Amniotic stem cell (primary cell): ENCODE measurements at regions not wholly inside any gene's neighbourhood (a gene's known extent, or its start where the extent isn't known, plus 50 kb on each side); places are given as distances from the start of the nearest gene placed in this dataset.

ENCODE experiments used
- DNase-seq: peaks from one replicate; lab custom pipeline; 2025; lab: John Stamatoyannopoulos, UW

- DNase-seq = no peak
Observed at GRCh38 chr14:44297437-44297836, 209.6 kb downstream of the FSCB start.

- no peak for DNase-seq
Observed at GRCh38 chr14:44291366-44291915, 215.6 kb downstream of the FSCB start.

GRCh38 chr14:44287858-44288257 is 219.2 kb downstream of the FSCB start:
- no peak for DNase-seq

GRCh38 chr14:44286201-44286600 is 220.9 kb downstream of the FSCB start:
- DNase-seq = no peak

GRCh38 chr14:44283836-44284235 is 223.2 kb downstream of the FSCB start:
- no peak for DNase-seq

GRCh38 chr14:44279357-44279756 is 227.7 kb downstream of the FSCB start:
- no peak for DNase-seq

GRCh38 chr14:44271637-44272036 is 235.4 kb downstream of the FSCB start:
- DNase-seq = no peak

- DNase-seq = no peak
Observed at GRCh38 chr14:44271006-44271405, 236.1 kb downstream of the FSCB start.

- DNase-seq = no peak
Observed at GRCh38 chr14:44265246-44265645, 241.8 kb downstream of the FSCB start.

GRCh38 chr14:44215660-44216059 is 291.4 kb downstream of the FSCB start:
- DNase-seq = no peak

GRCh38 chr14:44211718-44212117 is 295.4 kb downstream of the FSCB start:
- DNase-seq = no peak

GRCh38 chr14:44204061-44204835 is 302.8 kb downstream of the FSCB start:
- DNase-seq = no peak

GRCh38 chr14:44180975-44181374 is 326.1 kb downstream of the FSCB start:
- no peak for DNase-seq

GRCh38 chr14:44170556-44170955 is 336.5 kb downstream of the FSCB start:
- no peak for DNase-seq

- DNase-seq = no peak
Observed at GRCh38 chr14:44170101-44170500, 337.0 kb downstream of the FSCB start.

- no peak for DNase-seq
Observed at GRCh38 chr14:44168566-44168965, 338.5 kb downstream of the FSCB start.

GRCh38 chr14:44166611-44167010 is 340.5 kb downstream of the FSCB start:
- DNase-seq = no peak

- no peak for DNase-seq
Observed at GRCh38 chr14:44165936-44166335, 341.1 kb downstream of the FSCB start.

GRCh38 chr14:44165286-44165685 is 341.8 kb downstream of the FSCB start:
- DNase-seq = no peak

- DNase-seq = no peak
Observed at GRCh38 chr14:44163946-44164345, 343.1 kb downstream of the FSCB start.

GRCh38 chr14:44162197-44162596 is 344.9 kb downstream of the FSCB start:
- no peak for DNase-seq

- no peak for DNase-seq
Observed at GRCh38 chr14:44154874-44155273, 352.2 kb downstream of the FSCB start.

GRCh38 chr14:44154446-44154845 is 352.6 kb downstream of the FSCB start:
- no peak for DNase-seq
